Tibial nerve (tissue), 3 donors: ENCODE measurements at regions not wholly inside any gene's neighbourhood (a gene's known extent, or its start where the extent isn't known, plus 50 kb on each side); places are given as distances from the start of the nearest gene placed in this dataset.

Source experiments
- CTCF ChIP-seq, 5 experiments: fragments of 200-600 bp in 3 of 5; fragments of 450-650 bp in 2 of 5; sonication (generic) in 3 of 5; IDR thresholded peaks; one replicate each; pipeline ENCODE4 v1.5.1; 2016 to 2019; ENCODE audit warnings: antibody characterized with exemption in 5 of 5, mild to moderate bottlenecking in 3 of 5, moderate library complexity in 2 of 5
- POLR2A ChIP-seq, 2 donors: fragments of 450-650 bp; IDR thresholded peaks; one replicate each; pipeline ENCODE4 v1.6.1; 2017; ENCODE audit warnings: antibody characterized with exemption in 2 of 2, mild to moderate bottlenecking in 2 of 2, moderate library complexity in 2 of 2

- TF ChIP-seq CTCF (IDR thresholded peaks at IDR 0.05) (no peak), POLR2A (IDR thresholded peaks at IDR 0.05) (no peak)
Observed at GRCh38 chr3:132872711-132873110, 150.5 kb upstream of the NPHP3 start.
